DLD1 (cell line): ENCODE measurements at regions not wholly inside any gene's neighbourhood (a gene's known extent, or its start where the extent isn't known, plus 50 kb on each side); places are given as distances from the start of the nearest gene placed in this dataset.

ENCODE experiments used
- in situ Hi-C: cut with HindIII; loops from 2 replicates; pipeline ENCODE4 v1.10.0; 2017; ENCODE audit warnings: low sequenced_read_pairs

DNA sequence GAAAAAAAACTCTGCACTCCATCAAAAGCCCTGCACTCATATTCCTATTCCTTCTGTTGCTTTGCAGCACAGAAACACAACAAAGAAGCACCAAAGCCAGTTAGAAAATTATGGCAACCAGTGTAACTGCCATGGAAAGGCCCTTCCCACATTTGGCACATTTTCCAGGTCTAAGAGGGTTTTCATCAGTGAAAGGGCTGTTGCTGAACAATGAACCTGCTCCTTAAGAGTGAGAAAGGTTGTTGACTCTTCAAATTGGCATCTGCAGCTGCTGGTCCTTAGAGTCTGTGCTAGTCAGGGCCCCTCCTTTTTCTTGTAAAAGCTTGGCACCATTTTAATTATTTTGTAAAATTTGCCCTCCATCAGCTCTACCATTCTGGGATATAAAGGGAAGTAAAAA is 378.7 kb upstream of the KITLG start:
- in situ Hi-C loops = no loop called here

DNA sequence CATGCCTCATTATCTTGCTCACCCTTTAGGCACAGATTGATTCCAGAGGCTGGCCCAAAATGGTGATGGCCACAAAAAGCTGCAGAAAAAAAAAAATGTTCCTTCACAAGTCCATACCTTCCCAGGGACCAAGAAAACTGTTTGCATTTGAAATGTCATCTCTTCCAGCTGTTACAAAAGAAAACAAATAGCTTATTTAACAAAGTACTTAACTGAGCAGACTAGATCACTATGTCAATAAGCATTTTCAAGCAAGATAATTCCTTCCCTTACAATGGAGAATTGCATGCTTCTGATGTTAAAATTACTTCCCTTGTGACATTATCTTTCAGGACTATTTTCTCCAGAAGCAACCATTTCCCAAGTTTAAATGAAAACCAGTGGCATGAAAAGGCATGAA is 377.9 kb upstream of the KITLG start:
- in situ Hi-C loops = no loop called here

DNA sequence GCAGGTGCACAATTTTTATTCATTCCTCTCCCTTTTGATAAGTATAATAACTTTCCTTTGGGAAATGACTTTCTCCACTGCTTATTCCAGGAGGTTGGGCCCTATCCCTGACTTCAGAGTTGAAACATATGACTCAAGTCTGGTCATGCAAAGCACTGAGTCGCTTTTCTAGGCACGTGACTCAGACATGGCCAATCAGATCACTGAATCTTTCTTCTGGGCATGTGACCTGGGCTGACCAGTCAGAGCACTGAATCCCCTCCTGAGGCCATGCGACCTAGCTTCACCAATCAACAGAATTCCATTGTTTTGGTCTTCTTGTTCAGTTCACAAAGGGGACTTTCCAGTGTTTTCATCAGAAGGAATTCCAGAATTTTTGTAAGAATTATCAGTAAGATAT is 377.1 kb upstream of the KITLG start:
- in situ Hi-C loops = no loop called here

DNA sequence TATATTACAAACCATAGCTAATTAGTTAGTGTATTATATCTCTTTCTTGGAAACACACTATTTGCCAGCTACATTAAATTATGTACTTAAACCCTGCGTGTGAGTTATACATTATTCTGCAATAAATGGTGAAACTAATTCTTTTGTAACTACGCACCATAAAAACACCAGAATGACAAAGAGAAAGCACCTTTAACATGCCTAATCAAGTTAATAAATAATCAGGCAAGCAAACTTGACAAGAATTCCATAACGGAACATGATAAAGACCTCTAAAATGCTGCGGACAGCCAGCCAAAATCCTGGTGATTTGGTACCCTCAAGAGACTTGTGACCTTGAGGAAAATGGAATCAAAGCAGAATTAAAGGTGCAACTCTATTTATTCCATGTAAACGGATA is 375.3 kb upstream of the KITLG start:
- in situ Hi-C loops = no loop called here

DNA sequence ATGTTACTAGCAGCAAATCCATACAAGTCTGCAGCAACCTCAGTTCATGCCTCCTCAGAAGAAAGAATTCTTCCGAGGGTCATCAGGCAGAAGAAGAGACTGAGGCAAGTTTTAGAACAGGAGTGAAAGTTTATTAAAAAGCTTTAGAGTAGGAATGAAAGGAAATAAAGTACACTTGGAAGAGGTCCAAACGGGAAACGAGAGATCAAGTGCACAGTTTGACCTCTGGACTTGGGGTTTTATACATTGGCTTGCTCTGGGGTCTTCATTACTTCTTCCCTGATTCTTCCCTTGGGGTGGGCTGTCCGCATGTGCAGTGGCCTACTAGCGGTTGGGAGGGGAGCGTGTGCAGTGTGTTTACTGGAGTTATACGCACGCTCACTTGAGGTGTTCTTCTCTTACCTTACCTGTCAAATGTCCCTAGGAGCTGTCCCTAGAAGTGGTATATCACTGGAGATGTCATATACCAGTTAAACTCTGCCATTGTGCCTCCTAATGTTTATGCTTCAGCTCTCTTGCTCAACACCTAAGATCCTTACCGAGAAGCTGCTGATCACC is 372.8 kb upstream of the KITLG start:
- in situ Hi-C loops = no loop called here

DNA sequence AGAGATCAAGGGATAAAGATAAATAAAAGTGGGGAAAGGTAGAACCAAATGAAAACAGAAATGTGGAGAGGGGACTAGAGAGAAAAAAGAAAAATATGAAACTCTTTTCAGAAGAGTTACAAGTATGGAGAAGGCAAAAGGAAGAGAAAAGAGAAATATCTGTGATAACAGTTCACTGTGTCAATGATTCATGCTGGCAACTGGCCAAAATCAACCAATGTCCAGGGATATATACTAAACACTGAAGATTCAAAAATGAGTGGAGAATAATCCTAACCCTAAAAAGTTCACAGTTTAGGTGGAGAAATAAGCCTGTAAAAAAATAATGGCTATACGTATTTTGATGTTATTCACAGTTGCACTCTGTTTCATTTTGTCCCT is 372.3 kb upstream of the KITLG start:
- in situ Hi-C loops = no loop called here

DNA sequence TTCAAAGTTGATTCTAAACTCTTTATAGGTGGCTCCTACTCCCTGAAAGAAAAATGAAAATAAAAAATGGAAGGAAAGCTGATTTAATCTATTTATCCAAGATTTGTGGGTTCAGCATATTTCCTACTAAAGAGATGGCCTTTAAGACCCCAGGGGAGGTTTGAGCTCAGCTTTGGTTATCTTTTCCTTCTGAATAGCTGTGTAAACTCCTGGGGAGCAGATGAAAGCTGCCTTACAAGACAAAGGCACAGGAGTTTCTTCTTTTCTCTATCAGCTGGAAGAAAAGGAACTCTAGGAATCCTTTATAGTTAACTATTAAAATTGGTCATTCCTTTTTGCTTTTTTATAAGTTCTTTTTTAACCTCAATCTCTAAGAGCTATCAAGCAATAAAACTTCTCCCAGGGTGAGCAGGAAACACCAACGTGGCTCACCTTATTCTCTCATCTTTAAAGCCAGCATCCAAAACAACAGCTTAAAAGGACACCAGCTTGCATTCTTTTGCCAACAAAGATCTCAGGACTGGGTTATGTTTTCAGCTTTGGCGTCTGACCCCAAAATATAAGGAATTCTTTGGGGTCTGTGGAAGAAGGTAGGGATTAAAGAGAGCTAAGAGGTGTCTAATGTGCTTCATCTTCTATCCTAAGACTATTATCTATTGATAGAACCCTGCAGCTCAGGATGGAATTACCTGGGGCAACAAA is 371.7 kb upstream of the KITLG start:
- in situ Hi-C loops = no loop called here

DNA sequence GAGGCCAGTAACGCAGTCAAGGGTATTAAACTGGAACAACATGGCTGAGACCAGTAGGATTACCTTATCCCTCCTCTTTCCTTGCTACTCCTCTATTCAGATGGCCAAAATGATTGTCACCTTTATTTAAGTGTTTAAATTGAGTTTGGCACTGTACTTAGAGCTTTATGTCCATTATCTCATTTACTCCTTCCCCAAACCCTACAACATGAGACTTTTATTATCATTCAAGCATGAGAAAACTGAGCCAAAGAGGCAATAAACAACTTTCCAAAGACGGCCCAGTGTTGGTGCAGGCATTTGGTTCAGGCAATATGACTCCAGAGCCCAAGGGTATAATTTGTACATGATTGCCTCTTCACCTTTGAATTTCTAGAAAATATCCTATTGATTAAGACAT is 370.9 kb upstream of the KITLG start:
- in situ Hi-C loops = no loop called here

DNA sequence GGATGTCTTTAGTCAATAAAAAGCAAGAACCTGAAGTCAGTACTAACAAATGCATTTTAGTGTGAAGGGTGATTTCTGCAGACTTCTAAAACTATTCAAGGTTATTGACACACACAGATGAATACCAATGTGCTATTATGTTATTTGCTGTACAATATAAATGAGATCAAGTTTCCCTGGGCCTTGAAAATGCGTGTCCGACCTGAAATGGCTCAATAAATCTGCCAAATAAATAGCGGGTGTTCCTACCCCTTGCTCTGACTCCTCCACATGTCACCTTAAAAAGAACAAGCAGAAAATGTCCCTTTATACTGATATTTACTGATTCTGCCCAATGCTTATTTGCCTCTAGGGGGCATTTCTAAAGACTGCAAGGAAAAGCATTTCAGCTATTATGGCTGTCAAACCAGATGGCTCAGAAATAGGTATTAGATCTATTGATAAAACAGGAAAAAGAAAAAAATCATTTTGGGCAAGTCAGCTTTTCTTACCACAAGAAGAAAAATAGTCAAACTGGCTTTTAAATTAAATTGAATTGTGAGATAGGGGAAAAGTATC is 367.3 kb upstream of the KITLG start:
- in situ Hi-C loops = no loop called here

DNA sequence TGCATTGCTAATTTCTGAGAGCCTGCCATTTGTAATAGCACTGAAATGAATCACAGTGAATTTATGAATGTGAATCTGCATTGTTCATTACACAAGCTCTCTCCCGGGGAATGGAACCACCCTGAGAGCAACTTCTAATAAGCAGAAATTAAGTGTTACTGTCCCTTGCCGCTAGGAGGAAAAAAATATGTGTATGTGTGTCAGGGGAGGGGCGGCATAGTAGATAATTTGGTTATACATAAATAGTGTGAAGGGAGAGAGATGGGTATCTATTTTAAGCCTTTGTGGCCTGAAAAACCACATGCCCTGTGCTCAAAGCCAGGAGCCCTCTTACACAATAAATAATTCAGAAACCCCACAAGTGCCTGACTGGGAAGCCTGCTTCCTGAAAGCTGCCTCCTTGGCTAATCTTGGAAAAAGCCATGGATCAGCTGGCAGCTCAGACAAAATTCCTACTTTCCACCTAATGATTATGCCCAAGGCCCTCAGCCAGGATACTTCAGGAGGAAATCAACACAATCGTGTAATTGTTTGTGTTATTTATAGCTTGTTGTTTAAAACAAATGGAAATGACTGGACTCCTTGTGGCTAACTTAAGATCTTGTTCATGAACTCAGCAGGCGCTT is 366.2 kb upstream of the KITLG start:
- in situ Hi-C loops = no loop called here

DNA sequence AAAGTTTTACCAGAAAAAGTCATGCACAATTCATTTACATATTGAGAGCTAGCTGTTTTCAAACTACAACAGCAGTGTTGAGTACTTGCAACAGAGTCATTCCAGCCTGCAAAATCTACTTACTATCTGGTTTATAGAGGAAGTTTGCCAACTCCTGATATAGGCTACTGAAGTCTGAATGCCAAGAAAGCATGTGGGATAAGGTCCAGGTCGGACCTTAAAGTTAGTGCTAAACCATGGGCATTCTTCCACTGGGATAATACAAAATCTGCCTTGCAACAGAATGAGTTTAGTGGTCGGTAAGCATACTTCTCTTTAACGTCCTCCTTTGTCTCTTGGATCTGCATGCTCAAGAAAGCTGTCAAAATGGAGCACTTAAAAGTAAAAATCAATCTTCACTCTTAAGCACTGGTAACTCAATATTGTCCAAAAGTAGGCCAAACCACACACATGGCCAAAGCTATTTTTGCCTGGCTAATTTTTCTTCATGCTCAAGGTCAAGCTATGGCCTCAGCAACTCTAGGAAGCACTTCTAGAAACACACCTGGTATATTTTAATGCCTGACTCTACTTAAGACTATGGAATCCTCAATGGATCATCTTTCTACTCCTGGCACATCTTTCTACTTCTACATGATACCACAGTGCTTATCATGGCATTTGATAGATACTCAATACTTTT is 364.9 kb upstream of the KITLG start:
- in situ Hi-C loops = no loop called here

DNA sequence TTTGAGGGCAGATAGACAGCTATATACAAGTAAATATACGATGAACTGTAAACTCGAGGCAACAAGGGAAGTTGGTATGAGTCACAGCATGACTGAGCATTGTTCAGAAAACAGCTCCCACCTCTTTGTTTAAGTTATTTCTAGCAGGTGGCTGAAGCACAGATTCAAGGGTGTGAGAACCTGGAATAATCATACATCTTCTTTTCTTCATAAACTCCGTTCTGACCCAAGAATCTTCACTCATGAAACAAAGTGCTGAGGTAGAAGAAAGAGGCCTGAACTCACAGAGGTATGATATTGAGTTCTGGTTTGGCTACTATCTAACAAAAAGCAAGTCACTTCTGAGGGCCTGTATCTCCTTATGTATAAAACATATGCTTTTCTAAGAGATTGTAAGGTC is 364.1 kb upstream of the KITLG start:
- in situ Hi-C loops = no loop called here

DNA sequence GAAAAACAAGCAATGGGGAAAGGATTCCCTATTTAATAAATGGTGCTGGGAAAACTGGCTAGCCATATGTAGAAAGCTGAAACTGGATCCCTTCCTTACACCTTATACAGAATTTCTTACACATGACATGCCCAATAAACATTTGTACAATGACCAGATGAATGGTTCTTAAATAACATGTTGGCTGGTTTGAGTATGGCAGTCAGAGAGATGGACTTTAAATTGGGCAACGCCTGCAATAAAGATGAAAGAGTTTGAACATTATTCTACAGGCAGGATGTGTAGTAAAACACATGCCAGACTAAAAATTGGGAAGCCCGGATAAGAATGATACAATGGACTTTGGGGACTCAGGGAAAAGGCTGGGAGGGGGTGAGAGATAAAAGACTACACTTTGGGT is 360.6 kb upstream of the KITLG start:
- in situ Hi-C loops = no loop called here

DNA sequence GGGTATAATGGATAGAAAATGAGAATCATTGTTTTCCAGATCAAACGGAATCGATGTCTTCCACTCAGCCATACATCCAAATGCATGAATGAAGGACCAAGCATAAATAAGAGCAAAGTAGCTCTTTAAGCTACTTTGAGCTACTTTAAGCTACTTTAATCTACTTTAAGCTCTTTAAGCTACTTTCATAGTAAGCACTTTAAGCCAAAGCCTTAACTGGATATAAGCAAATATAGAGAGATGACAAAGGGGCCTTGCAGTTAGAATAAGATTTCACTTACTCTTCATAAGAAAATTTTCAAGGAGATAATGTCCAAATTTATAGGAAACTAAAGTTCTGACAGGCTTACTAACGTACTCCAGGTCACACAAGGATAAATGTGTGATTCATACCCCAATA is 355.6 kb upstream of the KITLG start:
- in situ Hi-C loops = no loop called here

DNA sequence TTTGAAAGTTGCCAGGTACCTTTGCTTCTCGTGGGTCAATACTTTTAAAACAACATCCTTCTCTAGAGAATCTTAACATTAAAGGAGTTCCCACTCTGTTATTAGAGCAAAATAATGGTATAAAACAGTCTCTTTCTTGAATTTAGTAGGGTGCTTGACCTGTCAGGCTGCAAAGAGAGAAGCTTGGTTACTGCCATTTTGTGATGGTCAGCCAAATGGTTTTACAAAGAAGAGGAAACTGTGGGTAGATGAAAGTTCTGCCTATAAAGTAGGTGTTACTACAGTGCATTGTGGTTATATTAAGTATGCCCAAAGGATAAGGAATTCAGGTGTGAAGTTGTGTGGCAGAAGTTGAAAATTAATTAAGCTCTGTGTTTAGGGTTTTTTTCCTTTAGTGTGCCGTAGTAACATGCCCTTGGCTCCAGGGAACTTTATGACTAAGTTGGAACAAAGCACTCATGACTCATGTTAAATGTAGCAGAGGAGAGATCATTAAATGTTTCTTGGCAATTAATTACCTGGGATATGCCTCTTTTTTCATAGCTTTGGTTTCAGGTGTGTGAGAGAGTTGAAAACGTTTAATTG is 354.0 kb upstream of the KITLG start:
- in situ Hi-C loops = no loop called here

DNA sequence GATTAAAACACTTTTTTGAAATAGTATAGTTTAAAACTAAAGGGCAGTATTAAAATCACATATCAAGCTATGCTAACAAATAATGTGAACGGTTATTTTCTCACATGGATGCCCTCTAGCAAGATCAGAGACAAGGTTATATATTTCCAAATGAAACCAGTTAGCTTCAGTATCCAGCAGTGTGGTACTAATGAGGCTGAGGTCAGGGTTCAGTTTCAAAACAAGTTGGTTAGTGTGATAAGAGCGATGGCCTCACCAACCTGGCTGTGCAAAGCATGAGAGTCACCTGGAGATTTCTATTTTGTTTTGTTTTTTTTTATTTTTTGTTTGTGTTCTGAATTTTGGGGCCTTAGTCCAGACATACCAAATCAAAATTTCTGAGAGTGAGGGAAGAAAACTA is 352.2 kb upstream of the KITLG start:
- in situ Hi-C loops = no loop called here

DNA sequence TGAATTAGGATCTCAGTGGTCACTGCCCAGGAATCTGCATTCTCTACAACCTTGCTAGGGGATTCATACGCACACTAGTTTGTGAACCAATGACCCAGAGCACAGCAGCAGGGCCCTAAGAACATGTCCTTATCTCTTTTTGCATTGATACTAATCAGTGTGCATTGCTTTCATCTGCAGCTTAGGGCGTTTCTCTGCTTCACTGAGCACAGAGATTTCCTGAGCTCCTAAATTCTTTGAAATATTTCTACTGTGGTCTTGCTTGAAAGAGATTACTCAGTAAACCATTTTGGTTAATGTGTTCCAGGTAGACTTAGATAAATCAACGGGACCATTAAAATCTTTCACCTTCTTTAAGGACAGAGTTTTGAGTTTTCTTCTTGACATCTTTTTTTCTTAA is 351.3 kb upstream of the KITLG start:
- in situ Hi-C loops = no loop called here

DNA sequence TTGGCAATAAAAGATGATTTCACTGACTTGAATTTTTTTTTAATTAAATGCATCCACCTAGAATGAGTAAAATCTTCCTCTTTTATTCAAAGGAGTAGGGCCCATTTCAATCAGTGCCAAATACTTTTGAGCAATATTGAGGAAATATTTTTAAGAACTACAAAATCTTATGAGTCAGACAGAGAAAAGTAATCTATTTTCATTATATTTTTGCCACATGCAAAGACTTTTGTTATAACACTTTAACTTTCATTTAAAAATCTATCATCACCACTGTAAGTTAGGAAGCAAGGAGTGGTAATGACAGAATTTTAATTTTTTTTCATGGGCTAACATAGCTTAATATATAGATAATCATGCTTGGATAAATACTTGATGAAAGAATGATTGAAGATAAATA is 345.2 kb upstream of the KITLG start:
- in situ Hi-C loops = no loop called here

DNA sequence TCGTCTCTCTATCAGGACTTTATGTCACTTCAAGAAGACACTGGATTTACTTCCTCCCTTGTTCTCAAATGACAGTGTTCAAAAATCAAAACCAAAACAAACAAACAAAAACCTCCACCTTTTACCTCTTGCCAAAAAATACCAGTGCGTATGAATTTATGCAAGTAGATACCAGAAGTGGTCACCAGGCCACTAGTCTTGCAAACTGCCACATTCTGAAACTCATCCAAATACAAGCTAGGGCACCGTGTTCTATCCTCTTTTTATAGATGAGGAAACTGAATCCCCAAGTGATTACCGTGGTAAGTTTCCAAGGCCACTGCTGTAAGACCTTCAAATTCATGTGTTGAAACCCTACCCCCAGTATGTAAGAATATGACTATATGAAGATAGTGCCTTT is 343.9 kb upstream of the KITLG start:
- in situ Hi-C loops = no loop called here

DNA sequence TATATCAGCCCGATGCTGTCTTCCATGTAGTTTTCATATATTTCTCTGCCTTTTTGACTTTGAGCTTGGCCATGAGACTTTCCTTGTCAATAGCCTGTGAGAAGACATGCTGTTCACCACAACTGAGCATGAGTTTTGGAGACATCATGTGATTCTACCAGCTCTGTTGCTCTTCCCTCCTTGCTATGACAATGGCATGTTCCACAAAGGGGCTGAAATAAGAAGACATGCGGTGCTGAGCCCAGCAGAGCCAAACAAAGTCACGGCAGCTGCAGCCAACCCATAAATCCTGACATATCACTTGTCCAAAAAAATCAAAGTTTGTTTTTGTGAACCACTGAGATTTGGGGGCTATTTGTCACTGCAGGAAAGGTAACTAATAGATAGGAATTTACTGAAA is 343.4 kb upstream of the KITLG start:
- in situ Hi-C loops = no loop called here

DNA sequence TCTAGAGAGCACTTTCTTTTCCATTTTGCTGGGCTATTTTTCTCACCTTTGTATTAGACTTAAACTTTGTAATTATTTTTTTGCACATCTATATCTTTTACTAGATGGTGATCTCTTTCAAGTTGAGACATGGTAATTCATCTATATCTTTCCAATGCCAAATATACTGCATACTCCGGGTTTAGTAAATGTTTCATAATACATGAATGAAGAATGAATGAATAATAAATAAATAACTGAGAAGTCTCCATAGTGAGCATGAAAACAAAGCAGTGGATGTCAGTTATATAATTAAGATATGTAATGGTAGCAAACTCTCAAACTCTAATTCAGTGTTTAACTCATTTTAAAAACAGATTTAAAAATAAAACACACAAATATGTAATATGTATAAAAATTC is 342.5 kb upstream of the KITLG start:
- in situ Hi-C loops = no loop called here
